ENCODE measurements at regions not wholly inside any gene's neighbourhood (a gene's known extent, or its start where the extent isn't known, plus 50 kb on each side); places are given as distances from the start of the nearest gene placed in this dataset.

DNA sequence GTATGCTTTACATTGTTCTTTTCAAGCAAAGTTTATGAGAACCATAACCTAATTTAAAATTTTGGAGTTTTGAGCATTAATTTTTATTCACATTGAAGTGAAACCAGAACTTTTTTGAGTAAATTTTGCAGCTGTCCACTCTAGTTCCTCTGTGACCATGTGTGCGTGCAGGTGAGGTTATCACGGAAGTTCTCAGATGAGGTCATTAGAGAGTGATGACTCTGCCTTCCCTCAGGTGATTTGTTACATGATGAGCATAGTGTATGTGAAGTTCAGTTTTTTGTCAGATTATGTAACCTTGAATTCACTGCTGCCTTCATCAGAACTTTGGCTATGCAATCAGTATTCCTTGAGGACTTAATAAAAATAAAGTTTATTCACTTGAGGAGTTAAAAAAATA is 828.2 kb downstream of the ADGRL2 start:
- no peak for TF ChIP-seq POLR2A (IDR thresholded peaks at IDR 0.05; ENCODE audit: low read depth, low read length)
- no peak for TF ChIP-seq POLR2AphosphoS5 (IDR thresholded peaks at IDR 0.05; ENCODE audit: low read depth, low read length)
